H1 (cell line): ENCODE measurements at regions not wholly inside any gene's neighbourhood (a gene's known extent, or its start where the extent isn't known, plus 50 kb on each side); places are given as distances from the start of the nearest gene placed in this dataset.

ENCODE experiments used
- E2F6 ChIP-seq: IDR thresholded peaks from 2 replicates; pipeline ENCODE4 v1.6.1; 2012; ENCODE audit warnings: inconsistent platforms
- NANOG ChIP-seq: IDR thresholded peaks from 2 replicates; pipeline ENCODE4 v1.6.1; 2011; ENCODE audit warnings: low read length, low read depth, mild to moderate bottlenecking, inconsistent platforms; ENCODE audit not compliant: insufficient read depth, poor library complexity, severe bottlenecking
- PHF8 ChIP-seq: fragments of 200-600 bp; sonication (generic); conservative IDR thresholded peaks from 2 replicates; pipeline ENCODE4 v1.7.1; 2012; ENCODE audit warnings: low read depth, mild to moderate bottlenecking, inconsistent platforms, low read length, moderate library complexity
- SUZ12 ChIP-seq: fragments of 200-600 bp; sonication (generic); IDR thresholded peaks from 2 replicates; pipeline ENCODE4 v1.6.1; 2012; ENCODE audit warnings: mild to moderate bottlenecking, inconsistent platforms, low read length, moderate library complexity, mixed read lengths
- TF ChIP-seq, protein P1 (sequence below): fragments of 300-600 bp; sonication (generic); IDR thresholded peaks from 2 replicates; pipeline ENCODE4 v1.7.1; 2012; ENCODE audit warnings: low read length, moderate library complexity, mild to moderate bottlenecking, inconsistent platforms; ENCODE audit not compliant: insufficient replicate concordance

GRCh38 chr3:70421506-70421905 is 109.1 kb upstream of the MDFIC2 start (continued):
- TF ChIP-seq, protein P1, sequence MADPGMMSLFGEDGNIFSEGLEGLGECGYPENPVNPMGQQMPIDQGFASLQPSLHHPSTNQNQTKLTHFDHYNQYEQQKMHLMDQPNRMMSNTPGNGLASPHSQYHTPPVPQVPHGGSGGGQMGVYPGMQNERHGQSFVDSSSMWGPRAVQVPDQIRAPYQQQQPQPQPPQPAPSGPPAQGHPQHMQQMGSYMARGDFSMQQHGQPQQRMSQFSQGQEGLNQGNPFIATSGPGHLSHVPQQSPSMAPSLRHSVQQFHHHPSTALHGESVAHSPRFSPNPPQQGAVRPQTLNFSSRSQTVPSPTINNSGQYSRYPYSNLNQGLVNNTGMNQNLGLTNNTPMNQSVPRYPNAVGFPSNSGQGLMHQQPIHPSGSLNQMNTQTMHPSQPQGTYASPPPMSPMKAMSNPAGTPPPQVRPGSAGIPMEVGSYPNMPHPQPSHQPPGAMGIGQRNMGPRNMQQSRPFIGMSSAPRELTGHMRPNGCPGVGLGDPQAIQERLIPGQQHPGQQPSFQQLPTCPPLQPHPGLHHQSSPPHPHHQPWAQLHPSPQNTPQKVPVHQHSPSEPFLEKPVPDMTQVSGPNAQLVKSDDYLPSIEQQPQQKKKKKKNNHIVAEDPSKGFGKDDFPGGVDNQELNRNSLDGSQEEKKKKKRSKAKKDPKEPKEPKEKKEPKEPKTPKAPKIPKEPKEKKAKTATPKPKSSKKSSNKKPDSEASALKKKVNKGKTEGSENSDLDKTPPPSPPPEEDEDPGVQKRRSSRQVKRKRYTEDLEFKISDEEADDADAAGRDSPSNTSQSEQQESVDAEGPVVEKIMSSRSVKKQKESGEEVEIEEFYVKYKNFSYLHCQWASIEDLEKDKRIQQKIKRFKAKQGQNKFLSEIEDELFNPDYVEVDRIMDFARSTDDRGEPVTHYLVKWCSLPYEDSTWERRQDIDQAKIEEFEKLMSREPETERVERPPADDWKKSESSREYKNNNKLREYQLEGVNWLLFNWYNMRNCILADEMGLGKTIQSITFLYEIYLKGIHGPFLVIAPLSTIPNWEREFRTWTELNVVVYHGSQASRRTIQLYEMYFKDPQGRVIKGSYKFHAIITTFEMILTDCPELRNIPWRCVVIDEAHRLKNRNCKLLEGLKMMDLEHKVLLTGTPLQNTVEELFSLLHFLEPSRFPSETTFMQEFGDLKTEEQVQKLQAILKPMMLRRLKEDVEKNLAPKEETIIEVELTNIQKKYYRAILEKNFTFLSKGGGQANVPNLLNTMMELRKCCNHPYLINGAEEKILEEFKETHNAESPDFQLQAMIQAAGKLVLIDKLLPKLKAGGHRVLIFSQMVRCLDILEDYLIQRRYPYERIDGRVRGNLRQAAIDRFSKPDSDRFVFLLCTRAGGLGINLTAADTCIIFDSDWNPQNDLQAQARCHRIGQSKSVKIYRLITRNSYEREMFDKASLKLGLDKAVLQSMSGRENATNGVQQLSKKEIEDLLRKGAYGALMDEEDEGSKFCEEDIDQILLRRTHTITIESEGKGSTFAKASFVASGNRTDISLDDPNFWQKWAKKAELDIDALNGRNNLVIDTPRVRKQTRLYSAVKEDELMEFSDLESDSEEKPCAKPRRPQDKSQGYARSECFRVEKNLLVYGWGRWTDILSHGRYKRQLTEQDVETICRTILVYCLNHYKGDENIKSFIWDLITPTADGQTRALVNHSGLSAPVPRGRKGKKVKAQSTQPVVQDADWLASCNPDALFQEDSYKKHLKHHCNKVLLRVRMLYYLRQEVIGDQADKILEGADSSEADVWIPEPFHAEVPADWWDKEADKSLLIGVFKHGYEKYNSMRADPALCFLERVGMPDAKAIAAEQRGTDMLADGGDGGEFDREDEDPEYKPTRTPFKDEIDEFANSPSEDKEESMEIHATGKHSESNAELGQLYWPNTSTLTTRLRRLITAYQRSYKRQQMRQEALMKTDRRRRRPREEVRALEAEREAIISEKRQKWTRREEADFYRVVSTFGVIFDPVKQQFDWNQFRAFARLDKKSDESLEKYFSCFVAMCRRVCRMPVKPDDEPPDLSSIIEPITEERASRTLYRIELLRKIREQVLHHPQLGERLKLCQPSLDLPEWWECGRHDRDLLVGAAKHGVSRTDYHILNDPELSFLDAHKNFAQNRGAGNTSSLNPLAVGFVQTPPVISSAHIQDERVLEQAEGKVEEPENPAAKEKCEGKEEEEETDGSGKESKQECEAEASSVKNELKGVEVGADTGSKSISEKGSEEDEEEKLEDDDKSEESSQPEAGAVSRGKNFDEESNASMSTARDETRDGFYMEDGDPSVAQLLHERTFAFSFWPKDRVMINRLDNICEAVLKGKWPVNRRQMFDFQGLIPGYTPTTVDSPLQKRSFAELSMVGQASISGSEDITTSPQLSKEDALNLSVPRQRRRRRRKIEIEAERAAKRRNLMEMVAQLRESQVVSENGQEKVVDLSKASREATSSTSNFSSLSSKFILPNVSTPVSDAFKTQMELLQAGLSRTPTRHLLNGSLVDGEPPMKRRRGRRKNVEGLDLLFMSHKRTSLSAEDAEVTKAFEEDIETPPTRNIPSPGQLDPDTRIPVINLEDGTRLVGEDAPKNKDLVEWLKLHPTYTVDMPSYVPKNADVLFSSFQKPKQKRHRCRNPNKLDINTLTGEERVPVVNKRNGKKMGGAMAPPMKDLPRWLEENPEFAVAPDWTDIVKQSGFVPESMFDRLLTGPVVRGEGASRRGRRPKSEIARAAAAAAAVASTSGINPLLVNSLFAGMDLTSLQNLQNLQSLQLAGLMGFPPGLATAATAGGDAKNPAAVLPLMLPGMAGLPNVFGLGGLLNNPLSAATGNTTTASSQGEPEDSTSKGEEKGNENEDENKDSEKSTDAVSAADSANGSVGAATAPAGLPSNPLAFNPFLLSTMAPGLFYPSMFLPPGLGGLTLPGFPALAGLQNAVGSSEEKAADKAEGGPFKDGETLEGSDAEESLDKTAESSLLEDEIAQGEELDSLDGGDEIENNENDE = no peak
- TF ChIP-seq PHF8 (no peak), E2F6 (no peak), NANOG (no peak), SUZ12 (no peak)
- TF ChIP-seq, all 59 proteins: peak for 0
